ENCODE measurements at regions not wholly inside any gene's neighbourhood (a gene's known extent, or its start where the extent isn't known, plus 50 kb on each side); places are given as distances from the start of the nearest gene placed in this dataset.

GRCh38 chr5:107808671-107809137 lies 138.0 kb upstream of the EFNA5 start:
- ATAC-seq (no peak), DNase-seq (ENCODE audit: low spot score) (no peak)
- intact Hi-C loops (cut with DNase I), result no loop called here

- no peak for ATAC-seq
- DNase-seq (ENCODE audit: low spot score), result no peak
- intact Hi-C loops (cut with DNase I), result no loop called here
Observed at GRCh38 chr5:107807431-107807830, 136.7 kb upstream of the EFNA5 start.

- ATAC-seq (no peak), DNase-seq (ENCODE audit: low spot score) (no peak)
- intact Hi-C loops (cut with DNase I), result no loop called here
Observed at GRCh38 chr5:107806705-107807104, 136.0 kb upstream of the EFNA5 start.

GRCh38 chr5:107806271-107806670 lies 135.5 kb upstream of the EFNA5 start:
- intact Hi-C loops (cut with DNase I), result no loop called here
- DNase-seq (ENCODE audit: low spot score), result no peak
- no peak for ATAC-seq

GRCh38 chr5:107805824-107806223 lies 135.1 kb upstream of the EFNA5 start:
- ATAC-seq (no peak), DNase-seq (ENCODE audit: low spot score) (no peak)
- intact Hi-C loops (cut with DNase I), result no loop called here

- DNase-seq (ENCODE audit: low spot score), result no peak
- no peak for ATAC-seq
- intact Hi-C loops (cut with DNase I), result no loop called here
Observed at GRCh38 chr5:107805166-107805565, 134.4 kb upstream of the EFNA5 start.

- ATAC-seq (no peak), DNase-seq (ENCODE audit: low spot score) (no peak)
- intact Hi-C loops (cut with DNase I), result no loop called here
Observed at GRCh38 chr5:107803728-107804127, 133.0 kb upstream of the EFNA5 start.

GRCh38 chr5:107801061-107801460 lies 130.3 kb upstream of the EFNA5 start:
- ATAC-seq (no peak), DNase-seq (ENCODE audit: low spot score) (no peak)
- intact Hi-C loops (cut with DNase I), result no loop called here

- no peak for DNase-seq (ENCODE audit: low spot score)
- intact Hi-C loops (cut with DNase I), result no loop called here
- no peak for ATAC-seq
Observed at GRCh38 chr5:107799306-107799705, 128.6 kb upstream of the EFNA5 start.

GRCh38 chr5:107796797-107797196 lies 126.1 kb upstream of the EFNA5 start:
- intact Hi-C loops (cut with DNase I), result no loop called here
- no peak for DNase-seq (ENCODE audit: low spot score)
- ATAC-seq, result no peak

GRCh38 chr5:107794741-107795140 lies 124.0 kb upstream of the EFNA5 start:
- intact Hi-C loops (cut with DNase I), result no loop called here
- DNase-seq (ENCODE audit: low spot score) (no peak), ATAC-seq (no peak)

- intact Hi-C loops (cut with DNase I), result no loop called here
- DNase-seq (ENCODE audit: low spot score) (no peak), ATAC-seq (no peak)
Observed at GRCh38 chr5:107792940-107793339, 122.2 kb upstream of the EFNA5 start.

GRCh38 chr5:107790671-107791070 lies 119.9 kb upstream of the EFNA5 start:
- DNase-seq (ENCODE audit: low spot score) (no peak), ATAC-seq (no peak)
- intact Hi-C loops (cut with DNase I), result no loop called here

- DNase-seq (ENCODE audit: low spot score) (no peak), ATAC-seq (no peak)
- intact Hi-C loops (cut with DNase I), result no loop called here
Observed at GRCh38 chr5:107786424-107786823, 115.7 kb upstream of the EFNA5 start.

- intact Hi-C loops (cut with DNase I), result no loop called here
- DNase-seq (ENCODE audit: low spot score) (no peak), ATAC-seq (no peak)
Observed at GRCh38 chr5:107783551-107783950, 112.8 kb upstream of the EFNA5 start.

- DNase-seq (ENCODE audit: low spot score) (no peak), ATAC-seq (no peak)
- intact Hi-C loops (cut with DNase I), result no loop called here
Observed at GRCh38 chr5:107782561-107783169, 111.9 kb upstream of the EFNA5 start.

GRCh38 chr5:107781451-107781850 lies 110.7 kb upstream of the EFNA5 start:
- DNase-seq (ENCODE audit: low spot score), result no peak
- intact Hi-C loops (cut with DNase I), result no loop called here
- no peak for ATAC-seq

- no peak for ATAC-seq
- no peak for DNase-seq (ENCODE audit: low spot score)
- intact Hi-C loops (cut with DNase I), result no loop called here
Observed at GRCh38 chr5:107779437-107779836, 108.7 kb upstream of the EFNA5 start.

GRCh38 chr5:107778647-107779046 lies 107.9 kb upstream of the EFNA5 start:
- intact Hi-C loops (cut with DNase I), result no loop called here
- DNase-seq (ENCODE audit: low spot score), result no peak
- ATAC-seq, result no peak

- intact Hi-C loops (cut with DNase I), result no loop called here
- ATAC-seq, result no peak
- DNase-seq (ENCODE audit: low spot score), result no peak
Observed at GRCh38 chr5:107776922-107777740, 106.4 kb upstream of the EFNA5 start.

- DNase-seq (ENCODE audit: low spot score), result no peak
- ATAC-seq, result no peak
- intact Hi-C loops (cut with DNase I), result no loop called here
Observed at GRCh38 chr5:107776506-107776905, 105.8 kb upstream of the EFNA5 start.

Data from sciatic nerve (tissue), 2 donors.